ENCODE measurements at regions not wholly inside any gene's neighbourhood (a gene's known extent, or its start where the extent isn't known, plus 50 kb on each side); places are given as distances from the start of the nearest gene placed in this dataset.

DNA sequence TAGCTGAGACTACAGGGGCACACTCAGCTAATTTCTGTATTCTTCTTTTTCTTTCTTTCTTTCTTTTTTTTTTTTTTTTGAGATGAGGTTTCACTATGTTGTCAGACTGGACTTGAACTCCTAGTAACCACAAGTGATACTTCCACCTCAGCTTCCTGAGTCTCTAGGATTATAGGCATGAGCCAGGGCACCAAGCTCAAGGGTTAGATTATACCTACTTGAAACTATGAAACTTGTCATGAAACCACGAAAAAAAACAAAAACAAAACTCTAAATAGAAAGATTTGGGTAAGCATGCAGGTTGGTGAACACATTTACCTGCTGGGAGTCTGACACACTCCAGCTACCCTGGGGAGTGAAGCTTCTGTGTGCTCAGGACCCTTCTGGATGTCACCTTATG, 2250.4 kb downstream of the MRPL39 start:
- no peak for DNase-seq

DNA sequence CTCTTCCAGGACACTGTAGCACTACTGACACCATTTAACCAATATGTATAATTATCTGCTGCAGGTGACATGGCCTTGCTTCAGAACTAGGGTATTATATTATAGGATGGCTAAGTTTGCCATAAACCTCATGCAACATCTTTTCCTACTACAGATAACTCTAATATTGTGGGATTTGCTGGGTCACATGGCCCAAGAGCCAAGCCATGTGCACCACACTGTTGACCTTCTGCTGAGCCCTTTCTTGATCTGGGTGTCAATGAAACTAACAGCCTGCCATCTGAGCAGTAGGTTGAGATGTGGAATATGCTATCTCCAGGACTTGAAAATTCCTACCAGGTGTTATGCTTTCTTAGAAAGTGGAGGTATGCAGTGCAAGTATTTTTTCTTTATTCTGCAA, 2291.1 kb downstream of the MRPL39 start:
- no peak for DNase-seq

DNA sequence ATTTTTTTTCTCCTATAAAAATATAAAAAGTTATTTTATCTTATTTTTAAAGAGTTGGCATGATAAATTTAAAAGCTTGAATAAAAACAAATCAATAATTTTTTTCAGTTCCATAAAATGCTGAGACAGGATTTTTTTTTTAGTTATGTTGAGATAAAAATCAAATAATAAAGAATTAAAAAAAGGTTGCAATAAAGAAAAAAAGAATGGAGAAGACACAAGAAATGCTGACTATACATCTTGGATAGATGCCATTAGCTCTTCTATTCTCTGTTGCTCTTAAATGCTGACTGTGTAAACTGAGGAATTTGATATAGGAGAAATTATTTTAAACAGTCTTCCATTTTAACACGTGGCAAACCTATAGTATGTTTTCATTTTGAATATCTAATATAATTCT, 2298.5 kb downstream of the MRPL39 start:
- no peak for DNase-seq

DNA sequence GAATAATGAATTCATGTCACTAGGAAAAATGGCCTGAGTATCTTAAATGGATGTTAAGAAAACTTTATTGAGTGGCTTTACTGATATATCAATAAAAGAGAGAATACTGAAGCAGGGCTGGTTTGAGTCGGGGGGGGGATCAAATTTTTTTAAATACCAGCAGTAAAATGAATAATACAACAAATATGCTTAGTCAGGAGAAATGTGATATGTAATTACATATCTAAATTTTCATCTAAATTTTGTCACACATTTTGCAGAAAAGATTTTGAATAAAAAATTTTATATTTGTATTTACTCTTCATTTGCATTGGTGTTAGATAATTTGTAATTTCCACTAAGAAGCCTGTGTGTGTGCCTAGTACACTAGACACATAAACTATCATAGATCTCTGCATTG, 2300.2 kb downstream of the MRPL39 start:
- DNase-seq: no peak

DNA sequence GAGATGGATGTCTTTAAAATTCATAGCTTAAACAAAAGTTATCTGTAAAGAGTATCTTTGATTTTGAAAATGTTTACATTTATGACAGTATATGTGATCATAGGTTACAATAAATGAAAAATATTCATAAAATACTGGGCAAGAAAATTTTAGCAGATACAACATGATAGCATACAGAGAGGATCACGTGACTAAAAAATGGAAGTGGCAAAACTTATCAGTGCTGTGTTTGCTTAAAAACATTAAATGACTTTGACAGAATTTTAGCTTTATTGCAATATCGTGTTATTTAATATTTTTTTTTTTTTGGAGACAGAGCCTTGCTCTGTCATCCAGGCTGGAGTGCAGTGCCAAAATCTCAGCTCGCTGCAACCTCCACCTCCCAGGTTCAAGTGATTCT, 2294.1 kb downstream of the NCAM2 start:
- no peak for DNase-seq

DNA sequence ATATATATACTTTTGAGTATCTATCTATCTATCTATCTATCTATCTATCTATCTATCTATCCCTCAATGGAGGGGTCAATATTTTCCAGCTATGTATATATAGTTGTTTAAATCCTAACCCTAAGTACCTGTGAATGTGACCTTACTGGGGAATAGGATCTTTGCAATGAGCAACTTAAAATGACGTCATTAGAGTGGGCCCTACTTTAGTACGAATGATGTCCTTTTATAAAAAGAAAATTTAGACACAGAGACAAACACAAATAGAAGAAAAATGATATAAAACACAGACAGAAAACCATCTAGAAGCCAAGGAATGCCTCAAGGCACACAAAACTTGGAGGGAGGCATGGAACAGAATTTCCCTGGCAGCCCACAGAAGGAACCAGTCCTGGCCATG, 2283.7 kb downstream of the NCAM2 start:
- DNase-seq: no peak

DNA sequence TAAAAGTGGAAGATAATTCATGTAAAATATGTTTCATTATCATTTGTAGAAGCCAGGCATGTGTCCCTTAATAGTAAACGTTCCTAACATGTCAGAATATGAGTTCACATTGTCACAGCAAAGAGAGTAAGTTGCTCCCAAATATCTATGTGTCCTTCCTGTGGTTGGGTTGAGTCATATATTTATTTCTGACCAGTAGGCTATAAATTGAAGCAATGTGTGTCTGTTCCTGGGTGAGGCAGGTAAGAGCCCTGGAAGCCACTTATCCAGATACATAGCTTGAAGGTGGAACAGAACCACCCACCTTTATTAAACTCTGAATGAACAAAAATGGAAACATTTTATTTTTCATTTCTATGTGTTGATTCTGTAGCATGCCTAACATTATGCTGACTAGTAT, 2251.6 kb downstream of the NCAM2 start:
- no peak for DNase-seq

DNA sequence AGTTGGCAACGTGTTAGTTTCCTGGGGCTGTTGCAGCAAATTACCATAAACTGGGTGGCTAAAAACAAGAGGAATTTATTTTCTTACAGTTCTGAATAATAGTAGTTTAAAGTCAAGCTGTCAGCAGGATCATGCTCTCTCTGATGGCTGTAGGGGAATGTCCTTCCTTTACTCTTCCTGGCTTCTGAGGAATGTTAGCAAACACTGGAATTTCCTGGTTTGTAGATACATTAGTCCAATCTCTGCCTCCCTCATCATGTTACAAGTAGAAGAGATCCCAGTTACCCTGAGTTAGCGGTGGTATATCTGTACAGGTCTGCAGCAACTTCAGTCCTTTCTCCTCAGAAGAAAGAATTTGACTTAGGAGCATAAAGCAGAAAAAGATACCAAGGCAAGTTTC, 2249.1 kb downstream of the NCAM2 start:
- DNase-seq: no peak

DNA sequence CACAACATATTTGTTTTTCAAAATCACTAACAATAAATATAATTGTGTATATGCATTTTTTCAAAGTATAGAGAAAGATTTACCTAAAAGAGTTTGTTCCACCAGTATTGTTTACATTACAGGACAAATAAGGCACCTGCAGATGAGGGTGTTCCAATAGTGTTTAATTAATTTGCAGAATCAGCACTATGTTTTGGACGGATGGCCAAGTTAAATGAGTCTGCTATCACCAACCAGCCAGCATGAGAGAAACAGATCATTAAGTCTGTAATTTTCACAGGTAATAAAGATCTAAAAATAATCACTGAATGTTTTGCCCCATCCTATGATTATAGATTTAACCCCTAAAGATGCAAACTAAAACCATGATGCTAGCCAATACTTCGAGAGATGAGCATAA, 2247.0 kb downstream of the NCAM2 start:
- DNase-seq: no peak

DNA sequence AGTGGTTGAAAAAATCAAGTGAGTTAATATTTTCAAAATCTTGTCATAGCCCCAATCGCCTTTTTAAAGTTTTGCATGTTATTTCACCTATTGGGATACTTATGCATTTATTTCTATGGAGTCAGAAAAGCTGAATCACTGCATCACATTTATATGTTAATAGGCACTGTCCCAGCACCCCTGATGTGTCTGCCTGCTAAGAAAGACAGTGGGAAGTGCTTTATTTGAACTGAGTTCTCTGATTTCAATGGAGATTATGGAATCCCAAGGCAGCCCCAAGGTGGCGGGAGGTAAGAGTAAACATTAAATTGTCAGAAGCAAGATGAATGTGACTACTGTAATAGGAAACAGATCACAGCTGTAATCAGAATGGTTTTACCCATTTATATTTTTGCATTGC, 2225.7 kb downstream of the NCAM2 start:
- DNase-seq: no peak

DNA sequence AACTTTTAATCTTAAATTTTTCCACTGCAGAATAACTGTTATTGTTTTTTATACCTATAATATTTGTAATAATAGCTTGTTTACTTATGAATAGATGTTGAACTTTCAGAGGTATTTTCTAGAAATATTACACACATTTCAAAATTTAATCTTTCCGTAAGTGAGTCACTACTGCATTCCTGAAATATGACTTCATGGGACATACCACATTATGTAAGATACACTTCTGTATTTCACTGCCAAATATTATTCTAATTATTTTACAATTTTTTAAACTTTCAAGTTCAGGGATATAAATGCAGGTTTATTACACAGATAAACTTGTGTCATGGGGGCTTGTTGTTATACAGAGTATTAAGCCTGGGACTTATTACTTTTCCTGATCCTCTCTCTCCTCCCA, 2220.5 kb downstream of the NCAM2 start:
- DNase-seq: no peak

DNA sequence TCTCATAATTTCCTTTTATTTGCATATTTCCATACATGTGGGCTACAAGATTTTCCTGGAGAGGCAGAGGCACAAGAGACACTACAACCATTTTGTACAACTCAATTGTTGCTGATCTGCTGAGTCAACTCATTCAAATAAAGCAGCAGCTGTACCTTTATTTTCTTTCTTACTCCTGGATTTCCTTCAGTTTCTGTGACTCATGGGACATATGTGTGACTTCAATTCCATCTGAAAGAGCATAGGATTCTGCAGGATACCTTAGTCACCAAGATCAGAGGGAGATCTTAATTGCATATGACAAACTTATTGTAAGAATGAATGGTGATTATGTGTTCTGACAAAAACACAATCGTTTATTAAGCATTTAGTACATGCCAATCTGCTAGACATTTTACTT, 2219.4 kb downstream of the NCAM2 start:
- no peak for DNase-seq

DNA sequence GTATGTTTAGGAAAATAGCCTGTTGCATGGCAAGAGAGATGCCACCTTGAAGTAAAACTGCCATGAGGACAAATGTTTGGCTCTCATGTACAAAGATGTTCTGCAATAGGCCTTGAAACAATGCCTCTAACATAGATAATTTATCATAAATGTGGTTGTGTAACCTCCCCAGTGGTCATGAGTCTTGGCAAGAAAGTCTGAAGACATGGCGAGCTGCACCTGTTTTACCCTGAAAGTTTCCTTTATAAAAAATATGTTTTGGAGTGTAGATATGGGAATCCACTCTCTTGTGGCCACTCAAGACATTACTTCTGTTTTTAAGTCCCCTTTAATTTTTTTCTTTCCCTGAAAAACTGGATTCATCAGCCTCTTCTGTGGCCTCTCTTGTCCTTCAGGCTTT, 2217.1 kb downstream of the NCAM2 start:
- no peak for DNase-seq

All from central memory CD4-positive, alpha-beta T cell (primary cell).